H9 (cell line): ENCODE measurements at regions not wholly inside any gene's neighbourhood (a gene's known extent, or its start where the extent isn't known, plus 50 kb on each side); places are given as distances from the start of the nearest gene placed in this dataset.

Experiments
- DNase-seq: peaks from one replicate; pipeline ENCODE4 v3.0.0-alpha.2; 2017
- H2AFZ ChIP-seq: one replicate; pipeline ENCODE4 v1.6.1; 2013; ENCODE audit warnings: mild to moderate bottlenecking, low read length, control low read depth, moderate library complexity
- H2AK5ac ChIP-seq: 2 replicates; pipeline ENCODE4 v1.6.1; 2013; ENCODE audit warnings: low read length, control low read depth, mixed read lengths; ENCODE audit not compliant: insufficient read length
- H2BK120ac ChIP-seq: one replicate; pipeline ENCODE4 v1.6.1; 2013; ENCODE audit warnings: low read depth, mild to moderate bottlenecking, low read length, control low read depth, inconsistent platforms; ENCODE audit not compliant: poor library complexity, severe bottlenecking
- H2BK12ac ChIP-seq: 2 replicates; pipeline ENCODE4 v1.6.1; 2013; ENCODE audit warnings: low read length, control low read depth, mixed read lengths, low read depth; ENCODE audit not compliant: insufficient read length
- H2BK15ac ChIP-seq: 2 replicates; pipeline ENCODE4 v1.6.1; 2013; ENCODE audit warnings: low read depth, low read length, control low read depth
- H2BK20ac ChIP-seq: one replicate; pipeline ENCODE4 v1.6.1; 2013; ENCODE audit warnings: low read depth, mild to moderate bottlenecking, low read length, control low read depth, inconsistent platforms; ENCODE audit not compliant: poor library complexity, severe bottlenecking
- H2BK5ac ChIP-seq: 2 replicates; pipeline ENCODE4 v1.6.1; 2013; ENCODE audit warnings: low read length, control low read depth, mixed read lengths; ENCODE audit not compliant: insufficient read length
- H3K14ac ChIP-seq: 2 replicates; pipeline ENCODE4 v1.6.1; 2013; ENCODE audit warnings: low read length, control low read depth; ENCODE audit not compliant: insufficient read depth
- H3K18ac ChIP-seq: 2 replicates; pipeline ENCODE4 v1.6.1; 2013; ENCODE audit warnings: low read depth, mild to moderate bottlenecking, mixed read lengths, low read length, control low read depth; ENCODE audit not compliant: insufficient read length
- H3K23ac ChIP-seq: 2 replicates; pipeline ENCODE4 v1.6.1; 2013; ENCODE audit warnings: low read length, control low read depth, mixed read lengths, low read depth; ENCODE audit not compliant: insufficient read length
- H3K23me2 ChIP-seq: 2 replicates; pipeline ENCODE4 v1.6.1; 2013; ENCODE audit warnings: low read depth, mild to moderate bottlenecking, mixed read lengths, low read length, control low read depth; ENCODE audit not compliant: insufficient read length, poor library complexity, severe bottlenecking
- H3K27ac ChIP-seq: 2 replicates; pipeline ENCODE4 v1.5.1; 2013; ENCODE audit warnings: low read length, control low read depth, mixed read lengths, low read depth; ENCODE audit not compliant: insufficient read length
- H3K27me3 ChIP-seq: 2 replicates; pipeline ENCODE4 v1.6.1; 2013; ENCODE audit warnings: low read length, control low read depth, inconsistent platforms; ENCODE audit not compliant: insufficient read depth
- H3K4ac ChIP-seq: 2 replicates; pipeline ENCODE4 v1.6.1; 2013; ENCODE audit warnings: low read depth, mild to moderate bottlenecking, control low read depth, inconsistent platforms, low read length, moderate library complexity
- H3K4me1 ChIP-seq: 2 replicates; pipeline ENCODE4 v1.6.1; 2013; ENCODE audit warnings: low read length, control low read depth, inconsistent platforms; ENCODE audit not compliant: insufficient read depth
- H3K4me2 ChIP-seq: 2 replicates; pipeline ENCODE4 v1.6.1; 2013; ENCODE audit warnings: low read length, control low read depth, mixed read lengths; ENCODE audit not compliant: insufficient read length, insufficient read depth
- H3K56ac ChIP-seq: 2 replicates; pipeline ENCODE4 v1.6.1; 2013; ENCODE audit warnings: low read depth, mild to moderate bottlenecking, mixed read lengths, low read length, control low read depth; ENCODE audit not compliant: insufficient read length
- H3K79me1 ChIP-seq: 2 replicates; pipeline ENCODE4 v1.6.1; 2013; ENCODE audit warnings: low read depth, mild to moderate bottlenecking, moderate library complexity, low read length, control low read depth, inconsistent platforms; ENCODE audit not compliant: insufficient read depth, poor library complexity, severe bottlenecking
- H3K79me2 ChIP-seq: 2 replicates; pipeline ENCODE4 v1.6.1; 2013; ENCODE audit warnings: low read length, control low read depth, inconsistent platforms; ENCODE audit not compliant: insufficient read depth
- H3K9ac ChIP-seq: 2 replicates; pipeline ENCODE4 v1.6.1; 2013; ENCODE audit warnings: low read length, control low read depth, mixed read lengths; ENCODE audit not compliant: insufficient read length; ENCODE audit errors: extremely low read depth
- H3K9me3 ChIP-seq: one replicate; pipeline ENCODE4 v1.6.1; 2013; ENCODE audit warnings: low read depth, low read length, inconsistent platforms; ENCODE audit not compliant: control insufficient read depth
- H3T11ph ChIP-seq: one replicate; pipeline ENCODE4 v1.6.1; 2013; ENCODE audit warnings: mild to moderate bottlenecking, low read length, control low read depth, inconsistent platforms
- H4K20me1 ChIP-seq: one replicate; pipeline ENCODE4 v1.6.1; 2013; ENCODE audit not compliant: control insufficient read depth, insufficient read length, insufficient read depth
- H4K5ac ChIP-seq: 2 replicates; pipeline ENCODE4 v1.6.1; 2013; ENCODE audit warnings: low read depth, mild to moderate bottlenecking, mixed read lengths, low read length, control low read depth; ENCODE audit not compliant: insufficient read length
- H4K8ac ChIP-seq: replicated peaks from 2 replicates; pipeline ENCODE4 v1.6.1; 2013; ENCODE audit warnings: low read length, control low read depth, mixed read lengths, low read depth; ENCODE audit not compliant: insufficient read length
- H4K91ac ChIP-seq: 2 replicates; pipeline ENCODE4 v1.6.1; 2013; ENCODE audit warnings: low read depth, mild to moderate bottlenecking, moderate library complexity, mixed read lengths, low read length, control low read depth; ENCODE audit not compliant: insufficient read length
- H3K27ac Mint-ChIP-seq, 3 experiments: 2 replicates in 2 of 3; 3 replicates in 1 of 3; pipeline ENCODE4 v1.8.0; 2020 to 2021; ENCODE audit warnings: mixed read lengths in 3 of 3, mild to moderate bottlenecking in 1 of 3, moderate library complexity in 1 of 3
- H3K27me3 Mint-ChIP-seq: 2 replicates; pipeline ENCODE4 v1.8.0; 2021; ENCODE audit warnings: low read depth, mild to moderate bottlenecking, moderate library complexity, mixed read lengths
- H3K36me3 Mint-ChIP-seq, 3 experiments: 2 replicates in 2 of 3; 3 replicates in 1 of 3; pipeline ENCODE4 v1.8.0; 2020 to 2021; ENCODE audit warnings: low read depth in 3 of 3, mixed read lengths in 3 of 3; ENCODE audit not compliant: insufficient read depth in 1 of 3
- H3K4me1 Mint-ChIP-seq, 2 experiments: 2 replicates each; pipeline ENCODE4 v1.8.0; 2020; ENCODE audit warnings: mixed read lengths in 2 of 2
- H3K4me3 Mint-ChIP-seq, 2 experiments: 2 replicates in 1 of 2; 3 replicates in 1 of 2; pipeline ENCODE4 v1.8.0; 2020 to 2021; ENCODE audit warnings: mild to moderate bottlenecking in 2 of 2, mixed read lengths in 2 of 2, moderate library complexity in 1 of 2
- H3K9me3 Mint-ChIP-seq, 2 experiments: 2 replicates in 1 of 2; 3 replicates in 1 of 2; pipeline ENCODE4 v1.8.0; 2020; ENCODE audit warnings: mild to moderate bottlenecking in 2 of 2, mixed read lengths in 2 of 2, moderate library complexity in 1 of 2
- TF ChIP-seq, protein P1 (sequence below): fragments of 200-600 bp; sonication (generic); conservative IDR thresholded peaks from 3 replicates; pipeline ENCODE4 v1.8.0; 2021; ENCODE audit warnings: antibody characterized with exemption, mild to moderate bottlenecking

DNA sequence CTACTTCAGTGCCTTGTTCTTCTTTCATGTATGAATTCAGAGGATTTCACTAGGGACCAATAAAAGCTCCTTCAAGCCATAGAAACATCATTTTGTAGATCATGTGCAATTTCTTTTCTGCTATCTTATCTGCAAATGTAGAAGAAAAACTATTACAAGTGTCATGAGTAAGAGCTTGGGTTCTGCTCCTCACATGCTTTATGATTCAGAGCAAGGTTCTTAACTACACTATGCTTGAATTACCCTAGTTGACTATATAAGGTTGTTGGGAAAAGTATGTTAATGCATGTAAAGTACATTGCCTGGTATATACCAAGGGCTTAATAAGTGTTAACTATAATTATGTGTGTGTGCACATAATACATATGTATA is 91.4 kb upstream of the S1PR1 start:
- no peak overlapping the region for H3K14ac ChIP-seq
- H3K79me2 ChIP-seq, result no peaks in the 10 kb centered on the region
- H3K9ac ChIP-seq, result no peak overlapping the region
- no peak overlapping the region for H4K5ac ChIP-seq
- H4K8ac ChIP-seq, result no peak overlapping the region
- no peak overlapping the region for H2BK15ac ChIP-seq
- H3K23me2 ChIP-seq, result no peaks in the 10 kb centered on the region
- H2AFZ ChIP-seq, result no peak overlapping the region
- TF ChIP-seq, protein P1, sequence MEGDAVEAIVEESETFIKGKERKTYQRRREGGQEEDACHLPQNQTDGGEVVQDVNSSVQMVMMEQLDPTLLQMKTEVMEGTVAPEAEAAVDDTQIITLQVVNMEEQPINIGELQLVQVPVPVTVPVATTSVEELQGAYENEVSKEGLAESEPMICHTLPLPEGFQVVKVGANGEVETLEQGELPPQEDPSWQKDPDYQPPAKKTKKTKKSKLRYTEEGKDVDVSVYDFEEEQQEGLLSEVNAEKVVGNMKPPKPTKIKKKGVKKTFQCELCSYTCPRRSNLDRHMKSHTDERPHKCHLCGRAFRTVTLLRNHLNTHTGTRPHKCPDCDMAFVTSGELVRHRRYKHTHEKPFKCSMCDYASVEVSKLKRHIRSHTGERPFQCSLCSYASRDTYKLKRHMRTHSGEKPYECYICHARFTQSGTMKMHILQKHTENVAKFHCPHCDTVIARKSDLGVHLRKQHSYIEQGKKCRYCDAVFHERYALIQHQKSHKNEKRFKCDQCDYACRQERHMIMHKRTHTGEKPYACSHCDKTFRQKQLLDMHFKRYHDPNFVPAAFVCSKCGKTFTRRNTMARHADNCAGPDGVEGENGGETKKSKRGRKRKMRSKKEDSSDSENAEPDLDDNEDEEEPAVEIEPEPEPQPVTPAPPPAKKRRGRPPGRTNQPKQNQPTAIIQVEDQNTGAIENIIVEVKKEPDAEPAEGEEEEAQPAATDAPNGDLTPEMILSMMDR, result no peak
- H2AK5ac ChIP-seq, result no peak overlapping the region
- no peak for DNase-seq
- H3K9me3 ChIP-seq, result no peaks in the 10 kb centered on the region
- H3T11ph ChIP-seq, result no peak overlapping the region
- peaks cover 7 to 8% of the 10 kb centered on the region in 2 experiments for H3K4me1 Mint-ChIP-seq
- H3K36me3 Mint-ChIP-seq, result no peaks in the 10 kb centered on the region
- no peak overlapping the region for H2BK20ac ChIP-seq
- H4K91ac ChIP-seq, result no peak overlapping the region
- no peak overlapping the region for H3K23ac ChIP-seq
- no peaks in the 10 kb centered on the region; the same call in 1 of the 2 replicates for H3K4me1 ChIP-seq
- no peaks in the 10 kb centered on the region for H3K79me1 ChIP-seq
- no peak overlapping the region for H3K56ac ChIP-seq
- no peak overlapping the region for H3K27ac ChIP-seq
- no peak overlapping the region for H2BK5ac ChIP-seq
- no peaks in the 10 kb centered on the region for H3K9me3 Mint-ChIP-seq
- H3K4ac ChIP-seq, result no peak overlapping the region
- no peaks in the 10 kb centered on the region for H4K20me1 ChIP-seq
- no peak overlapping the region for H3K4me2 ChIP-seq
- no peak overlapping the region for H3K27ac Mint-ChIP-seq
- no peak overlapping the region for H2BK120ac ChIP-seq
- no peaks in the 10 kb centered on the region for H3K27me3 ChIP-seq
- H3K27me3 Mint-ChIP-seq, result no peaks in the 10 kb centered on the region
- no peak overlapping the region for H3K4me3 Mint-ChIP-seq
- no peak overlapping the region for H2BK12ac ChIP-seq
- H3K18ac ChIP-seq, result no peak overlapping the region
